ENCODE measurements at regions not wholly inside any gene's neighbourhood (a gene's known extent, or its start where the extent isn't known, plus 50 kb on each side); places are given as distances from the start of the nearest gene placed in this dataset.

DNA sequence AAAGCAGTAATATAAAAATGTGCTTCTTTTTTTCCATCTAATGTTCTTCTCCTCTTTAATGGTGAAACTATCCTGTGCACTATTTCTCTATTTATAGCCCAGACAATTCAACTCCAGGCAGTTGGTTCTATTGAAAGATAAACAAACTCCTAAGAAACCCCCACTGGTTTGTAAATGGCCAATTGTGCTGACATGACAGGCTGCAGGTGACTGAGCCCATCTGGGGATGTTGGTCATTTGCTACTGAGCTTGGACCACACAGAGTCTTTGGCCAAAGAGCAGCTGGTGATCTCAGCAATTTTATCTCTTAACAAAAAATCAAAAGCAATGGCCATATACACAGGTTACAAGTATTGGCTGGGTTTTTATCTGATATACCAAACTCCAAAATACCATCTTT is 631.8 kb upstream of the CELF2 start:
- no peaks in the 10 kb centered on the region for H3K9me3 ChIP-seq
- H3K36me3 ChIP-seq, result no peaks in the 10 kb centered on the region
- DNase-seq, result no peak
- H3K4me3 ChIP-seq (replicated peaks in 1 of 3), result no peak overlapping the region
- H3K27me3 ChIP-seq, result no peaks in the 10 kb centered on the region
- H3K4me1 ChIP-seq, result no peaks in the 10 kb centered on the region
- intact Hi-C loops (cut with DNase I), result no loop called here
- TF ChIP-seq, protein P1, sequence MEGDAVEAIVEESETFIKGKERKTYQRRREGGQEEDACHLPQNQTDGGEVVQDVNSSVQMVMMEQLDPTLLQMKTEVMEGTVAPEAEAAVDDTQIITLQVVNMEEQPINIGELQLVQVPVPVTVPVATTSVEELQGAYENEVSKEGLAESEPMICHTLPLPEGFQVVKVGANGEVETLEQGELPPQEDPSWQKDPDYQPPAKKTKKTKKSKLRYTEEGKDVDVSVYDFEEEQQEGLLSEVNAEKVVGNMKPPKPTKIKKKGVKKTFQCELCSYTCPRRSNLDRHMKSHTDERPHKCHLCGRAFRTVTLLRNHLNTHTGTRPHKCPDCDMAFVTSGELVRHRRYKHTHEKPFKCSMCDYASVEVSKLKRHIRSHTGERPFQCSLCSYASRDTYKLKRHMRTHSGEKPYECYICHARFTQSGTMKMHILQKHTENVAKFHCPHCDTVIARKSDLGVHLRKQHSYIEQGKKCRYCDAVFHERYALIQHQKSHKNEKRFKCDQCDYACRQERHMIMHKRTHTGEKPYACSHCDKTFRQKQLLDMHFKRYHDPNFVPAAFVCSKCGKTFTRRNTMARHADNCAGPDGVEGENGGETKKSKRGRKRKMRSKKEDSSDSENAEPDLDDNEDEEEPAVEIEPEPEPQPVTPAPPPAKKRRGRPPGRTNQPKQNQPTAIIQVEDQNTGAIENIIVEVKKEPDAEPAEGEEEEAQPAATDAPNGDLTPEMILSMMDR (IDR thresholded peaks at IDR 0.05), result no peak
- no peak for TF ChIP-seq POLR2A (IDR thresholded peaks at IDR 0.05)
- no peak overlapping the region for H3K27ac ChIP-seq

DNA sequence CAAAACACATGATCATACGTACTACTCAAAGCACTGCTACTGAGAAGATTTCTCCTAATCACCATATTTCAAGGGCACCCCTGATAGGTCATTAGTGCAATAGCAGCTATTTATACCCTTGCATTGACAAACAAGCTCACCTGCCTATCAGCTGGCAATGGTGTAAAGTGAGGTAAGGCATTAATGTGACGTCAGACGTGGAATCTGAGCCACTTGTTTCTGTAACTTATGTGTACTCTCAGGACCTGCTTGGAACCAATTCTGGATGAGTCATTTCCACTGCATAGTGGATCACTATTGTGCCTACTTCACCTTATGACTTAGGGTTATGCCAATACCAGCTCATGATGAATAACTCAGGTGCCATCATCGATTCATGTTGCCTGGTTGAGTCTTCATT is 628.5 kb upstream of the CELF2 start:
- no peaks in the 10 kb centered on the region for H3K9me3 ChIP-seq
- TF ChIP-seq, protein P1 (IDR thresholded peaks at IDR 0.05), result no peak
- no peak for TF ChIP-seq POLR2A (IDR thresholded peaks at IDR 0.05)
- H3K4me1 ChIP-seq, result no peaks in the 10 kb centered on the region
- intact Hi-C loops (cut with DNase I), result no loop called here
- WGBS, 2 donors, result 93 to 97% methylated on average over 4 of the region's 4 CpGs
- no peak overlapping the region for H3K4me3 ChIP-seq (replicated peaks in 1 of 3)
- H3K27ac ChIP-seq, result no peak overlapping the region
- H3K36me3 ChIP-seq, result no peaks in the 10 kb centered on the region
- DNase-seq, result no peak
- no peaks in the 10 kb centered on the region for H3K27me3 ChIP-seq

DNA sequence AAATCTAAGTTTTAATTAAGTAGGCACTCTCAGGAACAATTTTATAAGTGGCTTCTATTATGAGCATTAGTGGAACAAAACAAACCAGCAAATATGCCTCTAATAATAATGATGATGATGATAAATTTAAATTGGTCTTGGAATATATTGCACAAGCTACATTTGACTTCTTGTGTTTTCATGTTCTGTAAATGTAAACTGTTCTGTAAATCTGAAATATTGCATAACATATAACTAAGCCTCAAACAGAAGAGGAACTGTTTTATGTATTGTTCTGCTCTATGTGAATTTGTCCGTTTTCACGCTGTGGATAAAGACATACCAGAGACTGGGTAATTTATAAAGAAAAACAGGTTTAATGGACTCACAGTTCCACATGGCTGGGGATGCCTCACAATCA is 625.2 kb upstream of the CELF2 start:
- Histone ChIP-seq H3K36me3 (no peaks in the 10 kb centered on the region), H3K4me1 (no peaks in the 10 kb centered on the region), H3K27me3 (no peaks in the 10 kb centered on the region), H3K27ac (no peak overlapping the region), H3K9me3 (no peaks in the 10 kb centered on the region), H3K4me3 (replicated peaks in 1 of 3) (no peak overlapping the region)
- WGBS, 2 donors, result 87 to 90% methylated on average over 2 of the region's 2 CpGs
- no peak for DNase-seq
- intact Hi-C loops (cut with DNase I), result no loop called here
- TF ChIP-seq, protein P1 (IDR thresholded peaks at IDR 0.05), result no peak
- TF ChIP-seq POLR2A (IDR thresholded peaks at IDR 0.05), result no peak

DNA sequence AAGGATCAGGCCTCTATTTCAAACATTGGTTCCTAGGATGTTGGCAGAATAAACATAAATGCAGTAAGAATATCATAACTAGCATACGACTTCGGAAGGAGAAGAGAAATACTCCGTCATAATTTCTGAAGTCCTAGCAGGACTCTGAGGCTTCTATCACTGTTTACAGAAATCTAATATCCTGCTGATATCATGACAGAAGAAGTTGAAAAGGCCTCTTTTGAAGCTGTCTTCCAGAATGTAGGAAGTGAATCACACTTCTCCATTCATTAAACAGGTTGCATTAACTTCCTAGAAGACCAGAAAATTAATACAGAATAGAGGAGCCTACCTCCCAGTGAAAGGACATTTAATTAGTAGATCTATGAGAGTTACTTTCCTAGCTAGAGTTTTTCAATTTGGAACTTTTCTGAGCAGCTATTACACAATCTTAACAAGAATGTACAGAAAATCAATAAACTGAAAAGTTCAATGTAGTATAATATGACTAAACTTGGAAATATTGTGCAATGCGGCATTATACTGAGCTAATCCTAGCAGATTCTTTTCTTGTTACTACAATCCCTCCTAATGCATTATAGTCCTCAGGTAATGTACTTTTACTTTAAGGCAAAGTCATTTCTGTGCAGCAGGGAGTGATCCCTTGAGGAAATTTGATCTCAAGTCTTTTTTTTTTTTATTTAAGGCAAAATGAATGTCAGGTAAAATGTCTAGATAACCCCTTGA is 622.6 kb upstream of the CELF2 start:
- Histone ChIP-seq H3K27ac (no peak overlapping the region), H3K27me3 (no peaks in the 10 kb centered on the region), H3K4me3 (replicated peaks in 1 of 3) (no peak overlapping the region), H3K9me3 (no peaks in the 10 kb centered on the region), H3K4me1 (no peaks in the 10 kb centered on the region), H3K36me3 (no peaks in the 10 kb centered on the region)
- intact Hi-C loops (cut with DNase I), result no loop called here
- WGBS, 2 donors, result 92 to 95% methylated on average over 4 of the region's 4 CpGs
- TF ChIP-seq POLR2A (IDR thresholded peaks at IDR 0.05), result no peak
- TF ChIP-seq, protein P1 (IDR thresholded peaks at IDR 0.05), result no peak
- DNase-seq, result no peak

DNA sequence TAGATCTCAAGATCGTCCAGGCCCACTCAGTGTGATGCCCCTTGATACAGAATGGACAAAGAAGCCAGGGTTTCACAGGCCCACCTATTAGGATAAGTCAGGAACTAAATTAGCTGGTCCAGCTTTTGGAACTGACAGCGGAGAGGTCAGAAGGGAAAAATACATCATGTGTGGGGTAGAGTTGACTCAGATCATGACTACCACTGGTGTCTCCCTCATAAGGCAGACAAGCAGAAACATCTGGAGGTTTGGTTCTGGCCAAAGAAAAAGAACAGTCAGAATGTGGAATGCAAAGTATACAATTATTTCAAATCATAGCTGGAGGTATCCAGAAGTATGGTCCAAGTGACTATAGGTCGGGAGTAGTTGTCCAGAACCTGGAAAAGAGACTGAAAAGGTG is 621.1 kb upstream of the CELF2 start:
- no peaks in the 10 kb centered on the region for H3K4me1 ChIP-seq
- H3K27me3 ChIP-seq, result no peaks in the 10 kb centered on the region
- 77 to 93% methylated on average over 3 of the region's 3 CpGs for WGBS, 2 donors
- no peak for DNase-seq
- intact Hi-C loops (cut with DNase I), result no loop called here
- H3K36me3 ChIP-seq, result no peaks in the 10 kb centered on the region
- TF ChIP-seq, protein P1 (IDR thresholded peaks at IDR 0.05), result no peak
- no peak for TF ChIP-seq POLR2A (IDR thresholded peaks at IDR 0.05)
- no peak overlapping the region for H3K4me3 ChIP-seq (replicated peaks in 1 of 3)
- no peaks in the 10 kb centered on the region for H3K9me3 ChIP-seq
- H3K27ac ChIP-seq, result no peak overlapping the region

All from thyroid gland (tissue), 4 donors.